Right atrium auricular region (tissue), 2 donors: ENCODE measurements at regions not wholly inside any gene's neighbourhood (a gene's known extent, or its start where the extent isn't known, plus 50 kb on each side); places are given as distances from the start of the nearest gene placed in this dataset.

Experiments used
- DNase-seq: peaks from one replicate; pipeline ENCODE4 v3.0.0-alpha.2; 2019; ENCODE audit warnings: low spot score
- H3K27ac ChIP-seq, 2 donors: fragments of 200-600 bp; sonication (generic); 1 replicate in 1 of 2; 2 replicates in 1 of 2; pipeline ENCODE4 v1.5.1; 2016 to 2019
- H3K27me3 ChIP-seq, 2 donors: fragments of 200-600 bp; sonication (generic); one replicate each; pipeline versions ENCODE4 v1.5.1 to v1.6.0; 2017 to 2019
- H3K36me3 ChIP-seq: fragments of 200-600 bp; sonication (generic); one replicate; pipeline ENCODE4 v1.5.1; 2016
- H3K4me1 ChIP-seq, 2 donors: fragments of 200-600 bp; sonication (generic); one replicate each; pipeline versions ENCODE4 v1.5.1 to v1.6.0; 2017 to 2019
- H3K4me3 ChIP-seq, 2 donors: fragments of 200-600 bp; sonication (generic); 1 replicate in 1 of 2; 2 replicates in 1 of 2; pipeline ENCODE4 v1.5.1; 2017 to 2019; ENCODE audit warnings: mild to moderate bottlenecking in 1 of 2, moderate library complexity in 1 of 2
- H3K9me3 ChIP-seq, 2 donors: fragments of 200-600 bp; sonication (generic); one replicate each; pipeline ENCODE4 v1.5.1; 2019
- CTCF ChIP-seq, 2 donors: fragments of 200-600 bp; sonication (generic); IDR thresholded peaks; one replicate each; pipeline ENCODE4 v1.5.1; 2019; ENCODE audit warnings: antibody characterized with exemption in 2 of 2

DNA sequence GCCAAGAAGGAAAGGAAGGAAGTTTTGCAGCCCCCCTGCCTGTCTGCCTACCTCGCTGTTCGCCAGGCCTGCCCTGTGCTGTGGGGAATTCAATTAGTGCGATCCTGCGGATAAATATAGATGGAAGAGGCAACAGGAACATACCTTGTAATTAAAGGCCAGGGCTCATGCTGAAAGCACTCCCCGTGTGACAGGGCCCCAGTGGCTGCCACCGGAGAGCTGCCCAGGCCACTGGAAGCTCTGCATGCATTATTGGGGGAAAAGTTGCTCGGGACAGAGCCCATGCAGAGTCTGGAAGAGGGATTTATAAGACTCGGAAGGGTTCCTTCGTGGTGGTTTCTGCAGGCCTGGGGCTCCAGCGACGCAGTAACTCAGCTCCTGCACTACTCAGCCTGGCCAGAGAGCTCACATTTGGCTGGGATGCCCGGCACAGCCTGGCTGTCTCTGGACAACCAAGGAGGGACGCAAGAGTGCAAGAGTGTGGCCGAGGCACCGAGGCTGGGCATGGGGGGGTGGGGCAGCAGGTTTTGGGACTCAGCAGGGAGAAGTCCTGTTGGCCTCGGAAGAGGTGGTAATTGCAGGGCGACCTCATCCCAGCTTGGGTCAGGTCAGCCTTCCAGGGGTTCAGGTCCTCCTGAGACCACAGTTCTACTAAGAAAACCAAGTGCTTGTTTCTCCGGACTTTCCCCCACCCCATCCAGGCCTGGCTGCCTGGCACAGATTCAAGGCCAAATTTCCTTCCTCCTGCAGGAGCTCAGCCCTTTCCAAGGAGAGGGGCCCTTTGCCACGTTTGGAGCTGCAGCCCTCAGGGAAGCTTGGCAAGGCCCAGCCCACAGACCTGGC lies 68.1 kb upstream of the GGTA1 start:
- peak; percentile 69 for DNase-seq
- Histone ChIP-seq H3K4me3 (peak overlapping the region; percentile 36 to 49), H3K4me1 (peaks cover 0 to 38% of the 10 kb centered on the region in 2 donors), H3K27ac (peak overlapping the region; percentile 78 to 84), H3K27me3 (no peaks in the 10 kb centered on the region), H3K36me3 (no peaks in the 10 kb centered on the region), H3K9me3 (no peaks in the 10 kb centered on the region)
- TF ChIP-seq CTCF (IDR thresholded peaks at IDR 0.05) = no peak

DNA sequence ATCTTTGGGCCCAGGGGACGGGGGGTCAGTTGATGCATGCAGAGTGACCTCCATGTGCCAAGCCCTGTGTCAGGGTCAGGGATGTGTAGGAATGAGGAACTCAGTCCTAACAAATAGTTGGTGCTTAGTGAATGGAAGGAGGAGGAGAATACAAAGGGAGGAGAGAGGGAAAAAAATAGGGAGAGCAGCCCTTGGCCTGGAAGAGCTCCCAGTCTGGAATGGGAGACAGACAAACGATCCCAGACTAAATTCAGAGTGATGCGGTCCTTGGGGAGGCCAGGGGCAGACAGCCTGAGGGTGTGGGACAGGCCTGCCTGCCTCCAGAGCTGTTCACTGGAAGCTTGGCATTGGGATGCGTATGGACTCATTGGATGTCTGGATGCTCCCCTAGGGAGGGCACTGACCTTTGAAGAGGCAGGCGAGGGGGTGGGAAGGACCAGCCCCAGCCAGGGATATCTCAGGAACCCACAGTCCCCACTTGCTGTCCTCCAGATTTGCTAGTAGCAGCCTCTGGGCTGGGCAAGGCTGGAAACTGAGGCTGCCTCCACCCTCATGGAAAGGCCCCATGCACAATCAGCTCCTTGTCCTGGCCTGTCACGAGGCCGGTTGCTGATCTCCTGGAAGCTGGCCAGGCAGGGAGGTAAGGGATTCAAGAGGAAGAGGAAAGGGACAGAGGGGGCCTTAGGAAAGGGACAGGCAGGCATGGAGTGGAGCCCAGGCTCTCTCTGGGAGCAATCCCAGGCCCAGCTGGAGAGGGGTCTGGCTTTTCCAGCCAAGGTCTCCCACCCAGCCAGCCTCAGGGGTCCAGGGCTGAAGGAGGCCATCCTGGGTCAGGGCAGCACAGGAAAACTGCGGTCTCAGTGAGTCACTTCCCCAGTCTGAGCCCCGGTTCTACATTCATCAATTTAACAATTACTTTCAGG lies 69.0 kb upstream of the GGTA1 start:
- Histone ChIP-seq H3K4me3 (peak overlapping the region in 1 of 2 donors; percentile 49), H3K9me3 (no peaks in the 10 kb centered on the region), H3K36me3 (no peaks in the 10 kb centered on the region), H3K4me1 (peaks cover 0 to 38% of the 10 kb centered on the region in 2 donors), H3K27ac (peak overlapping the region; percentile 78 to 84), H3K27me3 (no peaks in the 10 kb centered on the region)
- DNase-seq = peak; percentile 74
- TF ChIP-seq CTCF (IDR thresholded peaks at IDR 0.05) = no peak

DNA sequence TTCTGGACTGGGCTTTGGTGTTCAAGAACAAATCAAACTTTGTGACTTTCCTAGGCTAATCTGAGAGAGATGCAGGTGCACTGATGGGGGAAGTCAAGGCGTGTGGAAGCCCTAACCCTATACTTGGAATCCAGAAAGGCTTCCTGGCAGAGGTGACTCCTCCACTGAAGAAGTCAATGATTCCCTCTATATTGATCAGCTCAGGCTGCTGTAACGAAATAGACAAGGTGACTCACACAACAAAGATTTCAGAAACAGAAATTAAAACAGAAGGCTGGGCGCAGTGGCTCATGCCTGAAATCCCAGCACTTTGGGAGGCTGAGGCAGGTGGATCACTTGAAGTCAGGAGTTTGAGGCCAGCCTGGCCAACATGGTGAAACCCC lies 69.6 kb upstream of the GGTA1 start:
- H3K4me1 ChIP-seq = peaks cover 0 to 43% of the 10 kb centered on the region in 2 donors
- no peak for DNase-seq
- no peak for TF ChIP-seq CTCF (IDR thresholded peaks at IDR 0.05)
- no peaks in the 10 kb centered on the region for H3K27me3 ChIP-seq
- no peaks in the 10 kb centered on the region for H3K36me3 ChIP-seq
- H3K4me3 ChIP-seq = no peak overlapping the region
- no peaks in the 10 kb centered on the region for H3K9me3 ChIP-seq
- peak overlapping the region; percentile 78 to 84 for H3K27ac ChIP-seq

GRCh38 chr9:121572581-121572980 lies 72.9 kb upstream of the GGTA1 start:
- H3K27me3 ChIP-seq = no peaks in the 10 kb centered on the region
- peaks cover 0 to 41% of the 10 kb centered on the region in 2 donors for H3K4me1 ChIP-seq
- TF ChIP-seq CTCF (IDR thresholded peaks at IDR 0.05) = no peak
- H3K4me3 ChIP-seq = no peak overlapping the region
- no peak overlapping the region for H3K27ac ChIP-seq
- no peaks in the 10 kb centered on the region for H3K36me3 ChIP-seq
- no peaks in the 10 kb centered on the region for H3K9me3 ChIP-seq
- no peak for DNase-seq

GRCh38 chr9:121573717-121574485 lies 74.3 kb upstream of the GGTA1 start:
- Histone ChIP-seq H3K4me1 (peaks cover 0 to 31% of the 10 kb centered on the region in 2 donors), H3K36me3 (no peaks in the 10 kb centered on the region), H3K27me3 (no peaks in the 10 kb centered on the region), H3K4me3 (no peak overlapping the region), H3K9me3 (no peaks in the 10 kb centered on the region), H3K27ac (no peak overlapping the region)
- no peak for TF ChIP-seq CTCF (IDR thresholded peaks at IDR 0.05)
- DNase-seq = no peak
